ENCODE measurements at regions not wholly inside any gene's neighbourhood (a gene's known extent, or its start where the extent isn't known, plus 50 kb on each side); places are given as distances from the start of the nearest gene placed in this dataset.
"Not testable (repeated sequence)": the region's sequence is repeated elsewhere in the genome, so short reads cannot be mapped to it uniquely, and the experiment has no call there.

DNA sequence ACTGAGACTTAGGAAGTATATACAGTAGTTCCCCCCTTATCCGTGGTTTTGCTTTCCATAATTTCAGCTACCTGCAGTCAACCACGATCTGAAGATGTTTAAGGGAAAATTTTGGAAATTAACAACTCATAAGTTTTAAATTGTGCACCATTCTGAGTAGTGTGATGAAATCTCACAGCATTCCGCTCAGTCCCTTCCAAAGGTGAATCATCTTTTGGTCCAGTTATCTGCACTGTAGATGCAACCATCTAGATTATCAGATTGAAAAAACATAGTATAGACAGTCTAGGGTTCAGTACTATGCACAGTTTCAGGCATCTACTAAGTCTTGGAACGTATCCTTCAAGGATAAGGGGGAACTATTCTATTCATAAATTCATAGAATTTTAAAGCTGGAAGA is 109.0 kb downstream of the ANXA3 start:
- no peak for DNase-seq

DNA sequence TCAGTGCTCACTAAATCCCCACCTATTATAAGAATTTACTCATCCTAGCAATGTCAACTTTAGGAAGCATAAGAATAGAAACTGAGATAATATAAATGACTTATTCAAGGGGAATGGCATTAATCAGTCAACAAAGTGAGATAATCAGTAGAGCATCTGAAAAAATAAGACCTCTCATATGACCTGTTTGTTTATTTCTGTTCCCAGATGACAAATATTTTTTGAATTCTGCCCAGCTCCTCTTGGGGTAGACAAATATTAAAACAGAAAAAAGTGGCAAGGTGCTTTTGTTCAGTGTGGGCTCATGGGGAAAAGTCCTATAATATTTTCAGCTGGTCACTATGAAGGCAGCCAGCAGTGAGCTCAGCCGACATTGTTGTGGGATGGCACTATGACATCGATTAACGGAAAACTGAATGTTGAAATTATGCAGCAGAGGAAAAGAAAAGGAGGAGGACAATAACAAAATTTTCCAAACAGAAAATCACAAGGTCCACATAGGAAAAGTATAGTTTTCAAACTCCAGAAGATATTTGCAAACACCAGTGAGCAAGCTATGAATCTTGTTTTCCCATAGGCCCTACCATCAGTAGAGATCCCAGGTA is 109.6 kb downstream of the ANXA3 start:
- DNase-seq, result no peak

DNA sequence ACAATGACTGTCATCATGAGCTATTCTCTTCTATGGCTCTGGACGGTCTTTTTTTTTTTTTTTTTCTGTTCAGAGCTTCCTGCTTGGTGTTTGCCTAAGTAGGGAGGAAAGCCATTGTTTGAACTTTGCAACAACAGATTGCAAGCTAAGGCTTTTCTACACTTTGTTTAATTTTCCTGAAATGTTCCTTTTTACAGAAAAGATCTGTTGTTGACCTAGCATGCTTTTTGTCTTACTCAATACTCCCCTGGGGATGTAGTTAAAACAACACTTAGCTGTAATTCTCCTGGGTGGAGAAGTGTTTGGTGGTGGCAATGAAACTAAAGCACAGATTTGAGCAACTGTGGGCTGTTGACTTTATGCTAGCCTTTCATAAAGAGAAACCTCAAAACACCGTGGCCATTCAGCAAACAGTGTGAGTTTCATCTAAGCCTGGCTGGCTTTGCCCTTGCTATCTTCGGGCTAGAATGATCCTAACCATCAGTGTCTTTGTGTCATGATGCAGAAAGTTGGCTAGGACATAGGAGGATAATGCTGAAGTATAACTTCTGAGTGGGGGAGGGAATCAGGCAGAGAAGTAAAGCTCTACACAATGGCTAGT is 110.5 kb downstream of the ANXA3 start:
- DNase-seq, result no peak

DNA sequence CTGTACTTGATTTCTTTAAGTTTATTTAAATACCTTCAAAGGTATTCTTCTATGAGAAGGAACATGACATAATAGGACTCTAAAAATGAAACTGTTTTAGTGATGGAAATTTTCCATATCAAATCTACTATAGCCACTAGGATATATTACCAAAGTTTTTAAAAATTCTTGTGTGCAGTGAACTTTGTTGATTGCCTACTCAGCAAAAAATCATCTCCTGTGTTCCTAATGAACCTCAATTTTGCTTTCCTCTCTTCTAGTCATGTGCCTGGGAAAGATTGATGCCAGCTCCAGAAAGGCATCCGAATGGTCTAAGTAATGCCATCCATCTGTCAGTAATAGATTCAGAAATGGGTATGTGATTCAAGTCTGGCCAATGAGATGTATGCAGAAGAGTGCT is 111.1 kb downstream of the ANXA3 start:
- DNase-seq, result no peak

DNA sequence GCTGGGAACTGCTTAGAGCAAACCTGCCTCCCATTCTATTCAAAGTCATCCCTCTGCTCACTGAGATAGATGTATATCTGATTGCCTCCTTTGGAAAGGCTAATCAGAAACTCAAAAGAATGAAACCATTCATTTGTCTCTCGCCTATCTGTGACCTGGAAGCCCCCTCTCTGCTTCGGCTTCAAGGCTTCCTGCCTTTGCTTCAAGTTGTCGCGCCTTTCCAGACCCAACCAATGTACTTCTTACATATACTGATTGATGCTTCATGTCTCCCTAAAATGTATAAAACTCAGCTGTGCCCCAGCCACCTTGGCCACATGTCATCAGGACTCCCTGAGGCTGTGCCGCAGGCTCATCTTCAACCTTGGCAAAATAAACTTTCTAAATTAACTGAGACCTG is 111.9 kb upstream of the BMP2K start:
- DNase-seq, result not testable (repeated sequence)

DNA sequence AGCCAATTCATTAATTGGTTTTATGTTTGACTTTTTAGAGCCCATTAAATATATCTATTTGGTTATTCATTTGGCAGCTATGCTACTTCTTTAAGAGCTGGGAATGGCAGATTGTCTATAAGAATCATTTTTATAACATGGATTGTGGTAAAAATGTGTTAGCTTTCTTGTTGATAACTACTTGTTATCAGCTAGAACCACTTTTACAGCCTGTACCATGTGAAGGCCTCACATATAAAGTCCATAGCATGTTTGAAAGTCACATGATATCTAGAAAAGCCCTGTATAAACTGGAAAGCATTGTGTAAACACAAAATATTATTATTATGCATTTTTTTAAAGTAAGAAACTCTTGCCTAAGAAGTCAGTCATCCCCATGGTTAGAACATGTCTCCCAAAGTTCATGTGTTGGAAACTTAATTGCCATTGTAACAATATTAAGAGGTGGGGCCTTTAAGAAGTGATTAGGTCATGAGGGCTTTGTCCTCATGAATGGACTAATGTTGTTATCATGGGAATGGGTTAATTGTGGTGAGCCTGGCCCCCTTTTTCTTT is 110.9 kb upstream of the BMP2K start:
- no peak for DNase-seq

DNA sequence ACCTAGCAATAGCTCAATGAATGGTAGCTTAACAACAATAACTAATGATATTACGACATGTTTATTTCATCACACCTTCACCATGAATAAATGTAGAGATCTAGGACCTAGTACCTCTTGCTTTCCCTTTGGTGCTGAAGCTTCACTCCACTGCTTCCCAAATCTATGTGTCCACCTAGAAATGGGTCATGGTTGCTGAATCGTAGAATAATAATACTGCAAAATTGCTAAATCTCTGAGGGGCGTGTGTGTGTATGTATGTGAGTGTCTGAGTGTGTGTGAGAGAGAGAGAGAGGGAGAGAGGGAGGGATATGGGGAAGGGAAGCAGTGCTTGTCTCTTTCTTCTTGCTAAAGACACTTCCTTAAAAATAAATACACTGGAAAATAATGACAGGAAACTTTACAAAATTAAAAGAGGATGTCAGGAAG is 109.3 kb upstream of the BMP2K start:
- no peak for DNase-seq

DNA sequence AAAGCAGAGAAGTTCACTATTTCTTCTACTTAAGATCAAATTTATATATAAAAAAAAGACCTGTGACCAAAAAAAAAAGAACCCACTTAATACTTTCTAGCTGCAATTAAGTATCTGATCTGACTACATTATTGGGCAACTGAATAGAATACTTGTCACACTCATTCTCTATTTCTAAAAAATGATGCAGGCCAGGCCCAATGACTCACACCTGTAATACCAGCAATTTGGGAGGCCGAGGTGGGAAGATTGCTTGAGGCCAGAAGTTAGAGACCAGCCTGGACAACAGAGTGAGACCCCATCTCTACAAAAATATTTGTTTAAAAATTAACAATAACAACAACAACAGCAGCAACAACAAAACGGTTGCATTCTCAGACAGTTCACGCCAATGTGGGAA is 108.8 kb upstream of the BMP2K start:
- DNase-seq, result no peak

DNA sequence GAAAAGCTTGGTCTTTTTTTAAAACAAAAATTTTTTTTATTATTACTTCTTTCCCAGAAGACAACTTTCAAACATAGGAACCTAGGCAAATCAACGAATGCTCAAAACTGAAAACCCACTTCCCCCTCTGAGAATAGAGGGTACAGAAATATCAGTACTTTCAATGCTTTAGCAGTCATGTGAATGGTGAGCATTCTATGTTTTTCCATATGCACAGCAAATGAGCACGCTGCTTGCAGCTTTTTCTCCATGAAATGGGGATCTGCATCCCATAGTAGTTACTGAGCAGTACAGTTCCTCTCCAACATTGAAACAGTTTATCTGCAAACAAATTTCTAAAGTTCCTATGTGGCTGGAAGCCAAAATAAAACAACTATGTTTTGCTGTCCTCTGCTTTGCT is 108.4 kb upstream of the BMP2K start:
- no peak for DNase-seq

DNA sequence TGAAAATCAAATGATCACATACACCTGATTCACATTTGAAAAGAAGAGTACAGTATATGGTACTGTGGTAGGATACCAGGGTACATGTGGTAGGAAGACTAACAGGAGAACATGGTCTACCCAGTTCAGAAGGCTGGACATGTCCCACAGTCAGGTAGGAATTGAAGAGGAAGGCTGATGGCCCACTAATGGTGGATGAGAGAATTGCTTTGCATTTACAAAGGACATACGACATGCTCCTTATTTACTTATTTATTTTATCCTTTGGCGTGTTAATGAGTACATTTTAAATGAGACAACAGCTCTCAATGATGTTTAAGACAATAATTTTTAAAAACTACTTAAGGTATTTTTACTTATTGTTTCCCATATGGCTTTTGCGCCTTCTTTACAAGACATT is 106.7 kb upstream of the BMP2K start:
- no peak for DNase-seq

DNA sequence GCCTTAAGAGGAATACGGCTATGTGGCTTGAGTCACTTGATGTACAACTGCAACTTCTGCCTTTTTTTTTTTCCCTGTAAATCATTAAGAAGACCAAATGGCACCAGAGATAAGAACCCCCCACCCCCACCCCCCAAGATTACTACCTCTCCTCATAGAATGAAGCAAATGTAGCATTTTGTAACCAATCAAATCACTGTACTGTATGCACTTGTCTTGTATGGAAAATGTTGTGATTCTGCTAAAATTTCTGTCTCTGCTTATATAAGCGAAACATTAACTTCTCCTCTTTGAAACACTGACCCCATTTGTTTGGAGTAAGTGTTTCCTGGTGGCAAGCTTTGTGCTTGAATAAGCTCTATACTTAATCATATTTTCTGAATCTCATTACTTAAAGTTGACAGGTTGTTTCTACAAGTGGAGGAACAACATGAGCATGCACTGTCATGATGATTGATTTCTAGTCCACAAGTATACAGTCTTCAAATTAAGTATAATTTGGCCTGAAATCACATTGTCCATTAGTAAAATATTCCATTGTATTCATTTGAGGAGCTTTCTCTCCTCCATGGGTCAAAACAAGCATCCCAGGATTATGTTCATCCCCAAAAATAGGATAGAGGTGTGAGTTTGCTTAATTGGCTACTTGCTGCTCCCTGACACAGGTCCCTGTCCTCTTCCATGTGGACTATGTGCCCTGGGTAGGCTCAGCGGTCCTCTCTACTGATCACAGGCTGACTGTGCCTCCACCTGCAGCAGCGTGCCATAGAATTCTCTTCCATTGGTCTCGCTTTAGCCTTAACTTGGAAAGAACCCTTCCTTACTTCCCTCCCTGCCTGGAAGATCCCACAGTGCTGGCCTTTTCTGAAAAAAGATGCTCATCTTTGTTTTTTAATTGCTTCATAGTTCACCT is 104.0 kb upstream of the BMP2K start:
- no peak for DNase-seq

DNA sequence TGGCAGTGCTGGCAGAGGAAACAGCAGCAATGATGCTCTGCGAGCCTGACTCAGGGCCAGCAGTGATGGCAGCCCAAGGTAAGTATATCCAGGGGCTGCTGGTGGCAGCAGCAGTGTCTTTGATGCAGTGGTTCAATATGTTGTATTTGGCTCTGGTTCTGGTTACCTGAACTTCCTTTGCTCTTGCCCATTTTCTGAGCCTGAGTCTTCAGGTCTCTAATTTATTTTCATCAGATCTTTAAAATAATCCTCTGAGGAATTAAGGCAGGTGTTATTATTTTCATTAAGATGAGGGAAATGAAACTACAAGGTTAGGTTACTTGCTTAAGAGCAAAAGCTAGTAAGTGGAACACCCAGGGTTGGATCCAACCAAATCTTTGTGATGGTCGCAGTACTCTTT is 102.8 kb upstream of the BMP2K start:
- no peak for DNase-seq

DNA sequence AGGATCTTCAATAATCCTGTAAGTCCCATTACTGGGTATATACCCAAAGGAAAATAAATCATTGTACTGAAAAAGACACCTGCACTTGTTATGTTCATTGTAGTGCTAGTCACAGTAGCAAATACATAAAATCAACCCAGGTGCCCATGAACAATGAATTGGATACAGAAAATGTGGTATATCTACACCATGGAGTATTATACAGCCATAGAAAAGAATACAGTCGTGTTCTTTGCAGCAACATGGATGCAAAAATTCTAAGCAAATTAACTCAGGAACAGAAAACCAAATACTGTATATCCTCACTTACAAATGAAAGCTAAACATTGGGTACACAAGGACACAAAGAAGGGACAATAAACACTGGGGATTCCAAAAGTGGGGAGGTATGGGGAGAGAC is 100.8 kb upstream of the BMP2K start:
- DNase-seq, result no peak

DNA sequence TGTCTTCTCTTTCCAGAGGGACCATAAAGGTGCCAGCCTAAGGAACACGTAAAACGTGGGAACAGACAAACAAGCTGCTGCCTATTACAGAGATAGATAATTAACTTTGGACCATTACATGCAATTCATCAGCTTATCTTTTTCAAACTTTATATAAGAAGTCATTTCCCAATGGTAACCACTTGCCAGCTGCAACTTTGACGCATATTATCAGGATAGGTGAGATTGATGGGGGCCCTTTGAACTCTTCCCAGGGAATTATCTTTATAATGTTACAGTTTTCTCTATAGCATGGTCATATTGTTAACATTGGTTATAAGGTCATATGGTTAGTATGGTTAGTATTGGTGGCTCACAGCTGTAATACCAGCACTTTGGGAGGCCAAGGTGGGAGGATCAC is 94.1 kb upstream of the BMP2K start:
- DNase-seq, result no peak

DNA sequence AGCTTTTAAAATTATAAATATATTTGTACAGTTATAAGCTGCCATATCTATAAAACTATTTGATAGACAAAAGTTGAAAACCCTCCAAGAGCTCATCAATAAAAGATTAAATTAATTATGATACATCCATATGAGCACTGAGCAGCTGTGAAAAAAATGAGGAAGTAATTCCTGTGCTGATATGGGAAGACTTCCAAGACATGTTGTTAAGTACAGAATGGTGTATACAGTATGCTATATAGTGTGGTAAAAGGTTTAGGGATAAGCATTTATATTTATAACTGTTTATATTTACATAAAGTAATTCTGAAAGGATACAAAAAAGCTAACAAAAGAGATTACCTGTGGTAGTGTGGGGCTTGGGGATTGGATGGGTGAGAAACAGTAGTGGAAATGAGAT is 92.8 kb upstream of the BMP2K start:
- DNase-seq, result no peak

DNA sequence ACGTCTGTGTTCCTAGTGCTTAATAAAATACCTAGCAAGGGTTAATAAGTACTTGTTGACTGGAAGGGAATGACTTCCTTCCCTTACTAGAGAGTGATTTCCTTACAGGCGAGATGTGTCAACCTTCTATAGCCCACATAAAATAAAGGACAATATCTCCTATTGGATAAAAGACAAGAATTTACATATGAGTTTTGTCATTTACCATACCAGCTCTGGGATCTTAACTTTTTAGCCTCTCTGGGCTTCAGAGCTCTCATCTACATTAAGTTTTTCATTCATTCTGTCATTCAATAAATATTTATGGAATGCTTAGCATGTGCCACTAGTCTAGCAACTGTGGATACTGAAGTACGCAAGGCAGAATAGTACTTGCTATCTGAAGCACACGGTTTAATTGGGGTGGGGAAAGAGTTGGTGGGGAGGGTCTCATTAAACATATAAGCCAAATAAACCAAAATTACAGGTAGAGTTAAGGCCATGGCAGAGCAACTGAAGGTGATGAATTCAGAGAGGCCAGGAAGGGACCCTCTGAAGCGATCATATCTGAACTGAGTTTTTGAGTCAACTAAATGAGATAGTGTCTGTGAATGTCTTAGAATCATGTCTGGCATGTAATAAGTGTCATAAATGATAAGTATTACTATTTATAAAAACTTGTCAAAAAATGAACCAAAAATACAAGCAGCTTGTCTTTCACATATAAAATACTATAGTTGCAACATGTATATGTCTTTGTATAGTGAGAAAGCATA is 91.6 kb upstream of the BMP2K start:
- DNase-seq, result no peak

DNA sequence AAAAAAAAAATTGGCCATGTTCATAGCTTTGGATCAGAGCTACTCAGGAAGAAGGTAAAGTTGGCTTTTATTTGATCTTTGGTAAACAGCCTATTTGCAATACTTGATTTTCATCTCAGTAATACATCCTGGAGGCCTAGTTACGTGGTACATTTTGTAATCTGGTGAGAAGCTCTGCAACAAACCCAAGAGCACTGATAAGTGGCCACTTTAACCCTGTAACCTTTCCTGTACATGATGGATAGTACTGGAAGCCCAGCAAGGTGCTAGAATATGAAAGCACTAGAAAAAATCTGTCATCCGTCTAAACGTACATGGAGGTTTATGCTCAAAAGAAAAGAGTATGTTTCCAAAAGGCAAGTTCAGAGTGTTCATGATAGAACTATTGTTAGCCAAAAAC is 88.3 kb upstream of the BMP2K start:
- DNase-seq, result no peak

DNA sequence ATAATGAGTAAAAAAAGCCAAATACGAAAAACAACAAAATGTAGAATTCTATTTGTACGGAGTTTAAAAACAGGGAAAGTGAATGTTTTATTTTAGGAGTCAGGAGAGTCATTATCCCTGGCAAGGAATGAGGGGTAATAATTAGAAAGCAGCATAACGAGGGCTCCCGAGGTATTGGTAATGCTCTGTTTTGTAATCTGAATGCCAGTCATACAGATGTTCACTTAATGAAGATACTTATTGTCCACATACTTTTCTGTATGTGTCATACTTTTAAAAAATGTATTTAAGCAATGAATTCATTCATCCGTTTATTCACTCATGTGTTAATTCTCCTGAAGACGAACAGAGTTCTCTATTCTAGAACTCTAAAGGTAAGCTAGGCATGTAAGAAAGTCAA is 87.8 kb upstream of the BMP2K start:
- no peak for DNase-seq

DNA sequence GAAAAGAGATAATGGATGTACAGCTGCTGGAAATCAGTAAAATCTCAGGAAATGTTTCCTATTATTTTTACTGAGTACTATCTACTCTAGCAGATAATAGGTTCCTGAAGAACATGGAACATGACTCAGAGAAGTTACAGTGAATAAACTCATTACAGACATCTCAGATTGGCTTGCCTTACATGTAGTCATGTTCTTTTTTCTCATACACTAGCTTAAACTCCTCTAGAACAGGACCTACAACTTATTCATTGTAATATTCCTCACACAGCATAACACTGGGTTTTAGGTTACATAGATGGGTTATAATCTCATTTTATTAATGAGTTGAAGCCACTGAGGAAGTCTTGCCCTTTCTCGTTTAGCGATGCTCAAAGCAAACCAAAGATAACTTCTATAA is 86.9 kb upstream of the BMP2K start:
- no peak for DNase-seq

DNA sequence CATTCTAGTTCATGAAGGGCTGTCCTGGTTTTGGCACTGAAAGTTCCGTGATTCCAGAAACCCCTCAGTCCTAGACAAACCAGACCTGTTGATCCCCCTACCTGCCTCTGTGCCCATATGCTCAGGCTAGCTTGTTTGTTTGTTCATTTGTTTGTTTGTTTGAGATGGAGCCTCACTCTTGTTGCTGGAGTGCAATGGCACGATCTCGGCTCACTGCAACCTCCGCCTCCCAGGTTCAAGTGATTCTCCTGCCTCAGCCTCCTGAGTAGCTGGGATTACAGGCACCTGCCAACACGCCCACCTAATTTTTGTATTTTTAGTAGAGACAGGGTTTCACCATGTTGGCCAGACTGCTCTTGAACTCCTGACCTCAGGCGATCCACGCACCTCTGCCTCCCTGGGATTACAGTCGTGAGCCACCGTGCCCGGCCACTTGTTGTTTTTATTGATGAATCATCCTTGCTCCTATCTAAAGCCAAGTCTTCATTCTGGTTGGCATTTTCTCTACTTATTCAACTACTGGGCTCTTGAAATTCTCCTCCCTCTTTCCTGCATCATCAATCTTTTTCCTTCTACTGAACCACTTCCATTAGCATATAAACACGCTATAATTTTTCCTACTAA is 86.3 kb upstream of the BMP2K start:
- no peak for DNase-seq

DNA sequence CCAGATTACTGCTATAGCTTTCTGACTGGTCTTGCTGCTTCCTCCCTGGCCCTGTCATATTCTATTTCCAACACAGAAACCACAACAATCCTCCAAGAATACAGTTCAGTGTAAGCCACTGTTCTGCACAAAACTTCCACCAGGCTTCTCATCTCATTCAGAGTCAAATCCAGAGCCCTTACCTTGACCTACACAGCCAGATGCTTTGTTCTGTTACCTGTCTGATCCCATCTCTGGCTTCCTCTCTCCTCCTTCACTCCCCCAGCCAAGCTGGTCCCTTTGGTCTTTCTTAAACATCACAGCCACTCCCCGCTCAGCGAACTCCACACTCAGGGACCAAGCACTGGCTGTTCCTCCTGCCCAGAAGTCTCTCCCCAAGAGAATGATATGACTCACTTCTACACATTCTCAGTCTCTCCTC is 84.8 kb upstream of the BMP2K start:
- no peak for DNase-seq

DNA sequence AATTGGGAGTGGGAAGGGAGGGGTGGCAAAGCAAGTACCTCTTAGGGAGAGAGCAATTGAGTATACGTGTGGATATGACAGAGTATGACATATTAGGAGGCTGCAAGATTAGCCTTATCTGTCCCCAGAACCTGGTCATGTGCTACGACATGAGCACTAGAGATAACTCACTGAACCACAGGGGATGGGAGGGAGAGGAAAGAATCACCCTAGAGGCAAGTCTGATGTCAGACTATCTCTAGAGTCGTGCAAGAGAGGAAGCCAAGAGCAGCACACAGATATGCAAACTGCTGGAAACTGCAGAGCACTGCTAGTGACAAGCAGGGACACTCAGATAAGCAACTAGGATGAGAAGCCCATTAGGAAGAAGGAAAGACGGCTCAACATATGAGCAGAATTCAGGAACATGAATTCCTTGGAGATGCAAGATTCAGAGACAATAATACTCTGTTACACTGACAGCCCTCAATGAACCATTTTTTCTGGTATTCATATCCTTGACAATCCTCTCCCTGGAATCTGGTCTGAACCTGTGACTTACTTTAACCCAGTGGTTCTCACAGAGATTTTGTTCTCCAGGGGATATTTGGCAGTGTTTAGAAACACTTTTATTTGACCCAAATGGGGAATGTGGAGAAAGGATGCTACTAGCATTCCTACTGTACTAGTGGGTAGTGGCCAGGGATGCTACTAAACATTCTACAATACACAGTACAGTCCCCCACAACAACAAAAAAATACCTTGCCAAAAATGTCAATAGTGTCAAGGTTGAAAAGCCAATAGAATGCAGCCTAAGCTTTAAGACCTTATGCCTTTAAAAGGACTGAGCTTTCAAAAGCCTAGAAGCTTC is 84.0 kb upstream of the BMP2K start:
- DNase-seq, result no peak
